ENCODE measurements at regions not wholly inside any gene's neighbourhood (a gene's known extent, or its start where the extent isn't known, plus 50 kb on each side); places are given as distances from the start of the nearest gene placed in this dataset.

- ATAC-seq (ENCODE audit: low FRiP score) (peak; percentile 16), DNase-seq (ENCODE audit: low spot score) (no peak)
These were observed 242.1 kb upstream of the TLE3 start for GRCh38 chr15:70339571-70340493.

DNA sequence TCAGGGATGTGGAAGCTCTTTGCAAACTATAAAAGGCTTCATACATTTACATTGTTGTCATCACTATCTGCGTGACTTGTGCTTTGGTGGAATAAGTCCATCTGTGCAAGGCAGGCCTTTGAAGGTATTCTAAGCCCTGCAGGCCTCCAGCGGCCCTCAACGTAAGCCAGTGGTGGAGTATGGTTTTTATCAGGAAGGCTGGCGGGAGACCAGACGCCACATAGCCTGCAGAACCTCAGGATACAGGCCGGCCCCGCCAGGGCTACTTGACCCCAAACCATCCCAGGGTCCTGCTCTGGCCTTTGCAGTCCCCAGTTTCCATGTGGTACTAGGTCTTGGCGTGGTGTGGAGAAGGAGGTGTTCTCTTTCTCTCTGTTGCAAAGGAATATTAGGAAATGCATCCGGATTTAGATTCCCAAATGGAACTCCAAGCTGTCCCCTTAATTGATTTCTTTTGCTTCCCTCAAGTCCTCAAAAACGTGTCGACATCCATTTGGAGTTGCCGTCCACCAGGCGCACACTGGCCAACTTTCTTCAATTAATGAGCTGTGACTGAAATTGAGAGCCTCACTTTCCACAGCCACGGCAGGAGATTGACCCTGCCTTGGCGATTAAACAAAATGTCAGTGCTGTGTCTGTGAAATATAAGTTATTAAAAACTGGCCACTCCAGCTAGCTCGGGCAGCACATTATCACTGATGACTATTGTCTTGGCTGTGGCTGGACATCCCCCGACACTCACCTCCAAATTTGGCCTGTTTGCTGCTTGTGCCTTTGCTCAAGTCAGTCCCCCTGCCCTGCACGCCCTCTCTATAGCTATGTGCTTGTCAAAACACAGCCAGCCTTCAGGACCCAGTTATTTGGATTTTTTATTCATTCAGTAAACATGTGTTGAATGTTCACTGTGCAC, 239.8 kb upstream of the TLE3 start:
- ATAC-seq (ENCODE audit: low FRiP score) (no peak), DNase-seq (ENCODE audit: low spot score) (no peak)
- TF ChIP-seq CTCF (IDR thresholded peaks at IDR 0.05) = no peak

More at GRCh38 chr15:70339571-70340493, 242.1 kb upstream of the TLE3 start:
- no peak for TF ChIP-seq CTCF (IDR thresholded peaks at IDR 0.05)

DNA sequence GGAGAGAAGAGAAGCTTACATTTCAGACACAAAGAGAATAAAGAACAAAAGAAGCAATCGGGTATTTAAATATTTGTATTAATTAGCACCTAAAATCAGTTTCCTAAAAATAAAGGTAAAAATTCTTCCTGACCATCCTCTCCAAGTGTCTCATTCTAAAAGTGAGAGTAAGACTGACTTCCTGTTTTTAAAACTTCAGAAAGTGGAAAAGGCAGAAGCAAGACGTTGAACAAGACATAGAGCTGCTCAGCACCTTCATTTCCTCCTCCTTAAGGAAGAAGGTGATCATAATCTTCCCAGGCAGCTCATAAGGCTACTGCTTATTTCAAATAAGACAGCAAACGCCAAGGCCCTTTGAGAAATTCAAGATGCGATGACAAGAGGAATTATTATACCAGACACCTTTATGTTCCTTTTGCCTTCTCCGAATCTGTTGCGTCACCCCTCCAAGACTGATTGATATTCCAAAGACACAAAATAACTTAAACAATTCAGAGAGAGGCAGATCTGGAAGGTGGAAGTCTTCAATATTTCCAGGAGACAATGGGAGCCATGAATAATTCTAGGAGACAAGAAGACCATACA, 238.8 kb upstream of the TLE3 start:
- no peak for TF ChIP-seq CTCF (IDR thresholded peaks at IDR 0.05)
- ATAC-seq (ENCODE audit: low FRiP score) (no peak), DNase-seq (ENCODE audit: low spot score) (no peak)

GRCh38 chr15:70334286-70334685, 236.6 kb upstream of the TLE3 start:
- no peak for TF ChIP-seq CTCF (IDR thresholded peaks at IDR 0.05)
- ATAC-seq (ENCODE audit: low FRiP score) = no peak
- DNase-seq (ENCODE audit: low spot score) = no peak

GRCh38 chr15:70329179-70329578, 231.5 kb upstream of the TLE3 start:
- ATAC-seq (ENCODE audit: low FRiP score) = no peak
- no peak for DNase-seq (ENCODE audit: low spot score)
- TF ChIP-seq CTCF (IDR thresholded peaks at IDR 0.05) = no peak

- no peak for ATAC-seq (ENCODE audit: low FRiP score)
- DNase-seq (ENCODE audit: low spot score) = no peak
- no peak for TF ChIP-seq CTCF (IDR thresholded peaks at IDR 0.05)
These were observed 231.0 kb upstream of the TLE3 start for GRCh38 chr15:70328679-70329115.
